ENCODE measurements at regions not wholly inside any gene's neighbourhood (a gene's known extent, or its start where the extent isn't known, plus 50 kb on each side); places are given as distances from the start of the nearest gene placed in this dataset.

DNA sequence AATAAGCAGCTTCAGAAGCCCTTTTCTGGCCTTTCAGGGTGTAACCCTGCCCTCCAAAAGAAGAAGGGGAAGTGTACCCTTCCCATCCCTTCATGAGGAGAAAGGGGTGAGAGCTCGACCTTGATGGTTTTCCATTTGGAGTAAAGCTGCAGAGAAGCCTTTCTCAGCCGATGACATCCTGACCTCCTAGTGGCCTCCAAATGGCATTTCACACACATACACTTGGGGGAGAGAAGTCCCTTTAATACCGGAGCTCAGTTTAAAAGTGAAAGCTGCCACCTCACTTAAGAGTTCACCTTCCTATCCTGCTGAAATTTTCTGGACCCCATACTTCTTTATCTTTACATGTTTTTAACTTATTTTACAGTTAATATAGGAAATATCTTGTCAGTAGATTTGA, 716.7 kb downstream of the DCDC2C start:
- no peak for TF ChIP-seq CTCF (tag by site-specific recombination; IDR thresholded peaks at IDR 0.05)
- TF ChIP-seq ZBTB10 (tag by site-specific recombination; IDR thresholded peaks at IDR 0.05), result no peak
- TF ChIP-seq PBX3 (CRISPR knock-in tag; IDR thresholded peaks at IDR 0.05), result no peak
- no peak for TF ChIP-seq ZNF600 (tag by site-specific recombination; IDR thresholded peaks at IDR 0.05)
- TF ChIP-seq TRIM28 (IDR thresholded peaks at IDR 0.05; ENCODE audit: borderline replicate concordance, low read length), result no peak
- TF ChIP-seq ZNF132 (tag by site-specific recombination; IDR thresholded peaks at IDR 0.05; ENCODE audit: borderline replicate concordance), result no peak
- no peak for TF ChIP-seq ZBTB1 (tag by site-specific recombination; IDR thresholded peaks at IDR 0.05)
- no peak for TF ChIP-seq ZNF221 (tag by site-specific recombination; IDR thresholded peaks at IDR 0.05; ENCODE audit: borderline replicate concordance)
- no peak for TF ChIP-seq ZNF280D (tag by site-specific recombination; IDR thresholded peaks at IDR 0.05)
- TF ChIP-seq, protein P1, sequence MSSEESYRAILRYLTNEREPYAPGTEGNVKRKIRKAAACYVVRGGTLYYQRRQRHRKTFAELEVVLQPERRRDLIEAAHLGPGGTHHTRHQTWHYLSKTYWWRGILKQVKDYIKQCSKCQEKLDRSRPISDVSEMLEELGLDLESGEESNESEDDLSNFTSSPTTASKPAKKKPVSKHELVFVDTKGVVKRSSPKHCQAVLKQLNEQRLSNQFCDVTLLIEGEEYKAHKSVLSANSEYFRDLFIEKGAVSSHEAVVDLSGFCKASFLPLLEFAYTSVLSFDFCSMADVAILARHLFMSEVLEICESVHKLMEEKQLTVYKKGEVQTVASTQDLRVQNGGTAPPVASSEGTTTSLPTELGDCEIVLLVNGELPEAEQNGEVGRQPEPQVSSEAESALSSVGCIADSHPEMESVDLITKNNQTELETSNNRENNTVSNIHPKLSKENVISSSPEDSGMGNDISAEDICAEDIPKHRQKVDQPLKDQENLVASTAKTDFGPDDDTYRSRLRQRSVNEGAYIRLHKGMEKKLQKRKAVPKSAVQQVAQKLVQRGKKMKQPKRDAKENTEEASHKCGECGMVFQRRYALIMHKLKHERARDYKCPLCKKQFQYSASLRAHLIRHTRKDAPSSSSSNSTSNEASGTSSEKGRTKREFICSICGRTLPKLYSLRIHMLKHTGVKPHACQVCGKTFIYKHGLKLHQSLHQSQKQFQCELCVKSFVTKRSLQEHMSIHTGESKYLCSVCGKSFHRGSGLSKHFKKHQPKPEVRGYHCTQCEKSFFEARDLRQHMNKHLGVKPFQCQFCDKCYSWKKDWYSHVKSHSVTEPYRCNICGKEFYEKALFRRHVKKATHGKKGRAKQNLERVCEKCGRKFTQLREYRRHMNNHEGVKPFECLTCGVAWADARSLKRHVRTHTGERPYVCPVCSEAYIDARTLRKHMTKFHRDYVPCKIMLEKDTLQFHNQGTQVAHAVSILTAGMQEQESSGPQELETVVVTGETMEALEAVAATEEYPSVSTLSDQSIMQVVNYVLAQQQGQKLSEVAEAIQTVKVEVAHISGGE (tag by site-specific recombination; conservative IDR thresholded peaks at IDR 0.05; ENCODE audit: low read depth), result no peak
- TF ChIP-seq ZBTB7A (tag by site-specific recombination; IDR thresholded peaks at IDR 0.05; ENCODE audit: low read depth), result no peak
